PFSK-1 (cell line): ENCODE measurements at regions not wholly inside any gene's neighbourhood (a gene's known extent, or its start where the extent isn't known, plus 50 kb on each side); places are given as distances from the start of the nearest gene placed in this dataset.

Experiments used
- FOXP2 ChIP-seq: optimal IDR thresholded peaks from 2 replicates; pipeline ENCODE3; 2011; ENCODE audit warnings: borderline replicate concordance, control low read depth, inconsistent platforms; ENCODE audit not compliant: insufficient read depth; ENCODE audit errors: extremely low read length, extremely low read depth
- SIN3A ChIP-seq: IDR thresholded peaks from 2 replicates; pipeline ENCODE4 v1.6.1; 2012; ENCODE audit warnings: mild to moderate bottlenecking, low read length, moderate library complexity, borderline replicate concordance; ENCODE audit not compliant: insufficient read depth

GRCh38 chr9:24382566-24382965 is 163.1 kb downstream of the IZUMO3 start:
- TF ChIP-seq SIN3A (no peak), FOXP2 (no peak)
